OCI-LY7 (cell line): ENCODE measurements at regions not wholly inside any gene's neighbourhood (a gene's known extent, or its start where the extent isn't known, plus 50 kb on each side); places are given as distances from the start of the nearest gene placed in this dataset.

ENCODE experiments used
- EZH2phosphoT487 ChIP-seq: fragments of 200-600 bp; sonication (generic); IDR thresholded peaks from 2 replicates; pipeline ENCODE4 v1.6.1; 2018; ENCODE audit warnings: low read depth, borderline replicate concordance, mild to moderate bottlenecking, mixed run types, antibody characterized with exemption, low read length, moderate library complexity, mixed read lengths
- TF ChIP-seq, protein P1 (sequence below): fragments of 200-600 bp; sonication (generic); conservative IDR thresholded peaks from 2 replicates; pipeline ENCODE4 v1.5.1; 2014; ENCODE audit warnings: mild to moderate bottlenecking, antibody characterized with exemption, low read length, moderate library complexity, mixed read lengths

- TF ChIP-seq, protein P1, sequence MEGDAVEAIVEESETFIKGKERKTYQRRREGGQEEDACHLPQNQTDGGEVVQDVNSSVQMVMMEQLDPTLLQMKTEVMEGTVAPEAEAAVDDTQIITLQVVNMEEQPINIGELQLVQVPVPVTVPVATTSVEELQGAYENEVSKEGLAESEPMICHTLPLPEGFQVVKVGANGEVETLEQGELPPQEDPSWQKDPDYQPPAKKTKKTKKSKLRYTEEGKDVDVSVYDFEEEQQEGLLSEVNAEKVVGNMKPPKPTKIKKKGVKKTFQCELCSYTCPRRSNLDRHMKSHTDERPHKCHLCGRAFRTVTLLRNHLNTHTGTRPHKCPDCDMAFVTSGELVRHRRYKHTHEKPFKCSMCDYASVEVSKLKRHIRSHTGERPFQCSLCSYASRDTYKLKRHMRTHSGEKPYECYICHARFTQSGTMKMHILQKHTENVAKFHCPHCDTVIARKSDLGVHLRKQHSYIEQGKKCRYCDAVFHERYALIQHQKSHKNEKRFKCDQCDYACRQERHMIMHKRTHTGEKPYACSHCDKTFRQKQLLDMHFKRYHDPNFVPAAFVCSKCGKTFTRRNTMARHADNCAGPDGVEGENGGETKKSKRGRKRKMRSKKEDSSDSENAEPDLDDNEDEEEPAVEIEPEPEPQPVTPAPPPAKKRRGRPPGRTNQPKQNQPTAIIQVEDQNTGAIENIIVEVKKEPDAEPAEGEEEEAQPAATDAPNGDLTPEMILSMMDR = no peak
- TF ChIP-seq EZH2phosphoT487 = no peak
Observed at GRCh38 chr3:106010829-106011228, 142.0 kb upstream of the CBLB start.
